ENCODE measurements at regions not wholly inside any gene's neighbourhood (a gene's known extent, or its start where the extent isn't known, plus 50 kb on each side); places are given as distances from the start of the nearest gene placed in this dataset.

- no peak for DNase-seq (ENCODE audit: low spot score)
Observed at GRCh38 chr9:21668516-21668915, 133.9 kb upstream of the MTAP start.

DNA sequence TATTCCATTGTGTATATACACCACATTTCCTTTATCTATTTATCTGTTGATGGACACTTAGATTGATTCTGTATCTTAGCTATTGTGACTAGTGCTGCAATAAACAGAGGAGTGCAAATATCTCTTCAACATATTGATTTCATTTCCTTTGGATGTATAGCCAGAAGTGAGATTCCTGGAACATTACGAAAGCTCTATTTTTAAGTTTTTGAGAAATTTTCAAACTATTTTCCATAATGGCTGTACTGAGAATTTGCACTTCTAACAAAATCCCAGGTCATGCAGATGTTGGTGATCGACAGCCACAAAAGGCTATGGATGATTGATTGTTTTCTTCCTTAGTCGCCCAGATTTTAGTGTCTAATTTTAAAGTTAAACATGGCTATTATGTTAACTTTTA is 132.7 kb upstream of the MTAP start:
- DNase-seq (ENCODE audit: low spot score): no peak

DNA sequence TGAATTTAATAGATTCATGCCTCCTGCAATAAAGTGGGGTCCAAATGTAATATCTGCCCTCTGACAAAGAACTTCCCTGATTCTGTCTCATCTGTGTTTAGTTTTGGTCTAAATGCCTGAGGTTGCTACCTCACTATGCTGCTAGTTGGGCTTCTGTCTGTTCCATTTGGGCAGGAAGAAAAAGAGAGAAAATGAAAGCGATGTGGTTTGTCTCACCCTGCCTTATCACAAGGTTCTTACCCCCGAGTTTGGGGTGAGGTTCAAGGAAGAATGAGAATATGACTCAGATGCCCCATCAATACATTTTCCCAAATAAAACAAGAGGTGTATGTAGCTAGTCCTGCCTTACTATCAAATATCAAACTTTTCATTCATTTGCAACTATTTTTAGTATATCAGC is 132.1 kb upstream of the MTAP start:
- no peak for DNase-seq (ENCODE audit: low spot score)

DNA sequence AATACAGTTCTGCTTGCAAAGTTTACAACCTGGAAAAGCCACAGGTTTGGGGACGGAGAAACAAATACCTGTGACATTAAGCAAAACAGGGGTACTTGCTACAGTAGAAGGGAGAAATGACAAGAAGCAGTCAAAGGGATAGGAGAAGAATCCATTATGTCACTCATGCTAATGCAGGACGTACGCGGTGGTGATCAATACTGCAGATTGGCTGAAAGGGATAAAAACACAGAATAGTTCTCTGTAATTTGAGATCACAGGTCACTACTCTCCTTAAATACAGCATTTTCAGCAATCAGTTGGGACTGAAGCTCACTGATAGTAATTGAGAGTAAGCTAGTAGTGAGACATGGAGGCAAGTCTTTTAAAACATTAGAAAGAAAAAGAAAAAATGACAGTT is 130.3 kb upstream of the MTAP start:
- DNase-seq (ENCODE audit: low spot score): no peak

GRCh38 chr9:21672761-21673160 is 129.7 kb upstream of the MTAP start:
- DNase-seq (ENCODE audit: low spot score): no peak

- DNase-seq (ENCODE audit: low spot score): peak; percentile 37
Observed at GRCh38 chr9:21674894-21675293, 127.5 kb upstream of the MTAP start.

DNA sequence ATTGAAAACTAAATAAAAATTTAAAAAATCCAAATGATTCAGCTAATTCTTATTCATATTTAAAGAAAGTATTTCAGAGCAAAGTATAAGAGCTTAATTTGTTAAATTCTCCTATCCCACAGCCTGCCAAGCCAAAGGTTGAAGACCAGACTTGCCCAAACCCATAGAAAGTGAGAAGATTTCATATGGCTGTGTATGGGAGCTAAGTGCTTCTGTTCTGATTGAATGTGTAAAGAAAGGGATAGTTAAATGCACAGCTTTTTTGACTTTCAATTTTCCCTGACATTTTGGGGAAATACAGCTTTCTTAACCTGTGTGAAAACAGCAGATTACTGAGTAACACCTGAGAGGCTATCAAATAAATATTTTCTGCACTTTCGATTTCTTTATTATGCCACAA is 125.0 kb upstream of the MTAP start:
- no peak for DNase-seq (ENCODE audit: low spot score)

GRCh38 chr9:21677834-21678233 is 124.6 kb upstream of the MTAP start:
- no peak for DNase-seq (ENCODE audit: low spot score)

GRCh38 chr9:21679432-21679831 is 123.0 kb upstream of the MTAP start:
- DNase-seq (ENCODE audit: low spot score): peak; percentile 42

DNA sequence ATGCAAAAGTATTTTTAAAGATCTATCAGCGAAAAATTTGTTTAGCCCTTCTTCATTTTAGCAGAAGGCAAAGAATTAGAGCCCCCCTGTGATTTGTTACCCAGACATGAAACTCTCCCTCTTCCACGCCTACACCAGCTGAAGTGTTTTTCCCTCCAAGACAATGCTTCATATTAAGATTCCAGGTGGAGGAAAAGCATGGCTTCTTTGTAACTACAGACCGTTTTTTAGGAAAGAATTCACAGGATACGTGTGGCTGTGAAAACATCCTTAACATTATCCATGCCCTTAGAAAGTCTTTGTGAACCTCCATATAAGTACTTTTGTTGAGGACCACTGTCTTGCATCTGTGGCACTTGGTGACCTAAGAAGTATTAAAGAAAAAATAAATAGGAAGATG is 121.8 kb upstream of the MTAP start:
- no peak for DNase-seq (ENCODE audit: low spot score)

- peak; percentile 31 for DNase-seq (ENCODE audit: low spot score)
Observed at GRCh38 chr9:21681641-21682040, 120.8 kb upstream of the MTAP start.

- no peak for DNase-seq (ENCODE audit: low spot score)
Observed at GRCh38 chr9:21682381-21682780, 120.1 kb upstream of the MTAP start.

DNA sequence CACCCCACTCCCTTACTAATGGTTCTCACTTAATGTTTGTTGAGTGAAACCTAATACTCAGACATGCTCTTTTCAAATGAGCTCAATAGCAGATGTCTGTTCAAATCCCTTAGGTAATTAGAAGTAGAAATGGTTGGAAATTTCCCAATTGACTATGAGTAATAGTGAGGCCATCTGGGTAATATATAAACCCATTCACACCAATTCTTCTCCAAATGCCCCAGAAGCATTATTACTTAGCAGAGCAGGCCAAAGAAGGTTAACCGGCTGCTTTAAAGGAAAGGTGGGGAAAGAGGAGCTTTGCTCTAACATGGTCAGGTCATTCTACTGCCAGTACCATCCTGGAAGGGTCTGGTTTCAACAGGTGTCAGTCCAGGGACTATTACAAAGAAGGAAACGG is 119.5 kb upstream of the MTAP start:
- DNase-seq (ENCODE audit: low spot score): no peak

DNA sequence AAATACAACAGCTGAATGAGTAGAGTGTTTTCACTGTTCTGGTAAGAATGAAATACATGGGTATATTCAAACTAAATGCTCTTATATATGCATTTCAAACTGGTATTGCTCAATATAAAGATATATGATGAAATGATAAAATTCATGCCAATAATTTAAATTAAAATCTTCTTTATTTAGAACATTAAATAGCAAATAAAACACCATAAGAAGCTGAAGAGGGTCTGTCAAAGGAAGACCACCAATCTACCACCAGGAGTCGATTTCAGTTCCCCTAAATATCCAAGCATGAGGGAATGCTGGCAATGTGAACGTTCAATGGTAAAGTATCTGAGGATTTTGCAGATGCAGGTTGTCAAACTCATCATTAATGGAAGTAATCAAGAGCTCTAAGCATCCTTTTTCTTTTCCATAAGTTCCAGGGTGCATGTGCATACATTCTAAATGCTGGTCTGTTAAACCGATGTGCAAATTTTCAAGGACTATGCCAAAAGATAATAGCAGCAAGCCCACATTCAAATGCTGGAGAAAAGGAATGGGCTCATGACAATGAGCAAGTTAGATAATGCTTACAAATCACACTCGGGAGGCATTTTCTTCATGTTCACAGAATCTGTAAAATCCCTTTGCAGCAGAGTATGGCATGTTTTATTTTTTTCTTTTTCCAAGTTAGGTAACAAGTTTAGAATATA is 118.8 kb upstream of the MTAP start:
- DNase-seq (ENCODE audit: low spot score): no peak

- DNase-seq (ENCODE audit: low spot score): no peak
Observed at GRCh38 chr9:21684231-21684630, 118.2 kb upstream of the MTAP start.

DNA sequence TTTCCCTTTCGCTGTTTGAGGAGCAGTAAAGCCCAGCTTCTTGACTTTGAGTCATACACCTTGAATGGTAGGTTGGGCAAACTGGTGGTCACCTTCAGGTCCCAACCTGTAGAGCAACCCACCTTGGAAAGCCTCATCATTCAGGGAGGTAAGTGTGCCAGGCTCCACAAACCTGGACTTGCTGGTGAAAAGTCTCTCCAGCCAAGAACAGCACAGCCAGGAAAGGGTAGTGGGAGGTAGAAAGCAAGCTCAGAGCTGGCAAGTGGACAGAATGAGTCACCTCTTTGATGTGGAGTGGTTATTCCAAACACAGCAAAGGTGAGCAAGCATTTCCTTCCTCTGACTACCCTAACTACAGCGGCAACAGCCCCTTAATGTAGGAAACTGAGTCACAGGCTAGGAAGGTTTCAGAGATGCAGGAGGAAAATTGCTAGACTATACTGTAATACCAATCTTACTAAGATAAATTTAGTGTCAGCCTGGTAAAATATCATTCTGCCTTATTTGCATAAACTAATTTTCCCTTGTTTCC is 117.5 kb upstream of the MTAP start:
- DNase-seq (ENCODE audit: low spot score): no peak

GRCh38 chr9:21685502-21685901 is 116.9 kb upstream of the MTAP start:
- DNase-seq (ENCODE audit: low spot score): no peak

DNA sequence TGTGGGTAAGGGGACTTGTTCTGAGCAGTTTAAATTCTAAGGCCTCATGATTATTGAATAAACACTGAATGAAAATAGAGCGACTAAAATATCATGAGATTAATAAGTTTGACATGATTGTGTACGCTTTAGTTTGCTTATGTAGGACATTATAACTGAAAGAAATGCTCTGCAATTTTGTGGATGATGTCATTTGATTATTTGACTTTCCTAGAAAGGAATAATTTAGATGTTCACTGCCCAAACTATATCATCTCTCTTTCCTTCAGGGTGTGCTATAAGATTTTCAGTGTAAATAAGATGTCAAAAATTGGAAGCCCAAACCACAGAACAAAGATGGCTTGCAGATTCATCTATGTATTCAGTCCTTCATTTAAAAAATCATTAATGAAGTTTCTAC is 115.7 kb upstream of the MTAP start:
- DNase-seq (ENCODE audit: low spot score): no peak

- no peak for DNase-seq (ENCODE audit: low spot score)
Observed at GRCh38 chr9:21687351-21687750, 115.1 kb upstream of the MTAP start.

DNA sequence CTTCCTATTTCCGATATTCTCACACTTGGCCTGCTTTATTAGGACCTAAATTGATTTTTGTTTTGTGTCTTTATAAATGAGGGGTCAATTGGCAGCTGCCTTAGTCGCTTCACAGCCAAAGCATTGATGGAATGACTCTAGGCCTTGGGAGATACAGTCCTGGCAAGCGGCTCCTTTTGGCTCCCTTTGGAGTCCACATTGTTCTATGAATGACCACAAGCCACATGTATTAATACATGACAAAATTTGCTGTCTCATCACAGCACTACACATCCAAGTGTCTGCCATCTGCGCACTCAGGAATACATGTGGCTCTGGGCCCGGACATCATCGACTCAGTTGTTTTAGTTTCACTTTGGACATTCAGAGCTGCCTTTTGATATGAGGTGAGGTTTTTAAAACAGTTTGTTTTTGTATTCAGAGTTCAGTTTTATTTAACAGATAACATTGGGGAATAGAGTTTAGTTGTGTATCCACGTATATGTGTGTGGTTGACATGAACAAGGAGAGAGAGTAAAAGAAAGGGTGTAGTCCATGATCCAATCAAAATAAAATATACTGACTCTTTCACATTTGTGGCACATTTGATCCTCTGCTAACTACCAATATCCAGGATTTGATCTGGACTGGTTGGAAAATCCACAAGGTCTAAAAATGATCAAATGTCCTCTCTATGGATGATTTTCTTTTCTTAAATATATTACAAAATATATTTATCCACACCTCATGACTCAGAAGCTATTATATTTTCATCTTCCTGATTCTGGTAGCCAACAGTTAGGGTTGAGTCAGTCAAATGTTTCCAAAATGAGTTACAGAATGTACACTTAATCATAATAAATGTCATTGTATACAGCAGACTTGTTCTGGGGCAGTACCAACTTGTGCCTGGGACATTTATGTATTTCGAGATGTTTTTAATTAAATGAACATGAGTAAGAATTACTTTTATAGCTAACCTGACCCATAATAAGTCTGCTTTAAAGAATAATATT is 114.0 kb upstream of the MTAP start:
- DNase-seq (ENCODE audit: low spot score): peak; percentile 72

DNA sequence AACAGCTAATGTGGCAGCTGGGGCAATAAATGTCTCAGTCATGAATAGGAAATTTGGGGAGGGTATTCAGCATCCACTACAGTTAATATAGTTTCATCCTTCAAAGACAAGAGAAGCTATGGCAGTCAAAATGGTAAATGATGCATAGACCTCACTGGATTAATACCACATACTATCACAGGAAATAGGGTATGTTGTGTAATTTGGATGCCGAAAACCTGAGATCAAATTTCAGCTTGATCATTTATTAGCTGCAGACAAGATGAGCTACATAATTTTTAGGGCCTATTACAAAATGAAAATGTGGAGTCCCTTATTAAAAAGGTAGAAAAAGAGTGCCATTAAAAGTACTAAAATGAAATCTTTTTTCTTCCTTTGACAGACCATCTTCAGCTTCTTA is 112.6 kb upstream of the MTAP start:
- no peak for DNase-seq (ENCODE audit: low spot score)

DNA sequence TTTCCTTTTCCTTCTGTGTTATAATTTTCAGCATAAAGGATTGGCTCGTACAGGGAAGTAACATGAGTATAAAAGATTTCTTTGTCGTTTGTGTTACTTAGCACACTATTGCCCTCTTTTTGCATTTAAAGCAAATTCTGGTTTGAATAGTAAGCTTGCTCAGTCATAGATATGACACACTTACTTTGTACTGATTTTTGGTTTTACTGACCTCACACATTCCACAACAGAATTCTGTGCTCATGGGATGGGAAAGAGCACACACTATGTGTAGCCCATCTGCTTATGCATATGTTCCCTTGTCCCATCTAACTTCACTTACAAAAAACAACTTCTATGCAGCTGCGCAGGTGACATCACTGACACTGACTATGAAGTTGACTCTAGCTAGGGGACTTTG is 111.9 kb upstream of the MTAP start:
- DNase-seq (ENCODE audit: low spot score): no peak

- DNase-seq (ENCODE audit: low spot score): no peak
Observed at GRCh38 chr9:21692390-21692789, 110.0 kb upstream of the MTAP start.
